T-helper 2 cell treated with Interferon-gamma antibody and Interleukin-4, amounts not matched to agents 100 ng/mL and 5 ng/mL, for 36 hours (primary cell): ENCODE measurements at regions not wholly inside any gene's neighbourhood (a gene's known extent, or its start where the extent isn't known, plus 50 kb on each side); places are given as distances from the start of the nearest gene placed in this dataset.
"Not testable (repeated sequence)": the region's sequence is repeated elsewhere in the genome, so short reads cannot be mapped to it uniquely, and the experiment has no call there.

Experiments used
- intact Hi-C: fragments of 100-400 bp; cut with micrococcal nuclease; formaldehyde crosslinking; loops from one replicate; pipeline ENCODE4 v1.15.1; 2023

DNA sequence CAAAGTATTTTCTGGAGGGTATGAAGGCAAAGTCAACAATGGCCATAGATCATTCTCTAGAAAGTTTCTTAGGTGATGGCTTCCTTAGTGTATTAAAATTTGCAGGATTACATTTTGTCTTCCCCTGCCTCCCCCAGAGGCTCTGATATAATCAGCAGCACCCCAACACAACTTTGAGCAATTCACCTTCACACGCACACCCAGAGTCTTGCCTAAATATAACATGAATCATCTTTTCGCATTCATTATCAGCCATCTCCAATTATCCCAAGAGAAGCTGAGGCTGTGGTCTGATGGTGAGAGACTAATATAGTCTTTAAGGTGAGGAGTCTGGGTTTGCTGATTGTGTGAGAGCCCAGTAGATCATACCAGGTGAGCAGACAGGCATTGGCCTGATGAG lies 343.0 kb downstream of the RRAGC start:
- intact Hi-C loops = no loop called here

DNA sequence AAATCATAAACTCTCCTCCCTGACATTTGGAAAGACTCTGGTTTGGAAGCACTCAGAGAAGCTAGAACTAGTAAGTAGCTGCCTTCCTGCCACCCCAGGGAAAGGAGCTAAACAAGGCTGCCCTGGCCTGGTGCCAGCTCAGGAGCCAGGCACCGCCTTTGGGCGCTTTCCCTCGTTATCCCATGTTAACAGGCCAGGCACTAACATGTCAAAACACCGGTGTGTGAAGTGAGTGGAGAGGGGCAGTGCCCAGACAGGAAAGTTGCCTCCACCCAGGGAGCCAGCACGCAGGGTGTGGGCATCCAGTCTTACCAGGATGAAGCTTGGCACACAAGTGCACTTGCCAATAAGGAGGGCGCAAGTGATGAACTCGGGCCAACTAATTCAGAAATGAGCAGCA lies 346.8 kb downstream of the RRAGC start:
- intact Hi-C loops = no loop called here

DNA sequence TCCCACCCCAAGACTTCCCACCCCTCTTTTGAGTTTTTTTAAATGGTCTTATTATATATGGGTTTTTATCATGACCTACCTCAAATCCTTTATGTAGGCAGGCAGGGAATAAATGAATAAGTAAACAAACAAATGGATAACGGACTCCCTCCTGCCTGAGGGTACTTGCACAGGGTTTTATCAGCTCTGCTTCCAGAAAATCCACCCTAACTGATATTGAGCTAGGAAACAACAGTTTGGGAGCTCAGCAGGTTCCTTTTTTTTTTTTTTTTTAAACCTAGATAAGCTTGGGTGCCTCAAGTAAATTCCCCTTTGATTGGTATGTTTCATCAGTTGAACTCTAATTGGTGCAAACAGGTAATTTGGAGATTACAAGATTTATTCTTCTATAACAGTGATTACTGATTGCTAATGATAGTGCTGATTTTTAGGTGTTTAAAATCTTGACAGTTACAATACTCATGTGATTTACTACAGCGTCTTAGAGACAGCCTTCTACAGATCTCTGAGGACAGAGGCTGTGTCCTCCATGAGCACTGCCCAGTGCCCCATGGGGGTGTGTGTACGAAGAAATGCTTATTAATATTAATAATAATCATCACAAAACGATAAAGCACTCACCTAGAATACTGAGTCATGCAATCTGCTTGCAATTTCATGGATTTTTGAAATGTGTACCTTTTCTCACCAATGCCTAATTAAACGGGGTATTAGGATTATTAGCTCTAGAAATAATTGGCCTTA lies 347.4 kb downstream of the RRAGC start:
- intact Hi-C loops = no loop called here

DNA sequence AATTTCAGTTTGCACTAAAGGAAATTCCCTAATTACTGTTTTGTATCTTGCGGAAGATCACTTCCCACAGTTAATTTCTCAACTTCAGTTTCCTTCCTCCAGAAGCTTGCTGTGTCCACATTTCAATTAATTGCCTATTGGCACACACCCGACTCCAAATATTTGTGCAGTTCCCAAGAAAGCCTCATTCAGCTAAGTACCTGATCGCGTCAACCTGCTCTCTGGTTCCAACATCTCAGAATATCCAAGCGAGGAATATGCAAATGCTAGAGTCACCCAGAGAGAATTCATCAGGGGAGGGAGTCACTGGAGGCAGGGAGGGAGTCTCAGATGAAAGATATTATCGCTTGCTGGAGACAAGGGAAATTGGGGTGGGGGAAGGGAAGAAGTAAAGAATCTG lies 351.3 kb downstream of the RRAGC start:
- intact Hi-C loops = no loop called here

DNA sequence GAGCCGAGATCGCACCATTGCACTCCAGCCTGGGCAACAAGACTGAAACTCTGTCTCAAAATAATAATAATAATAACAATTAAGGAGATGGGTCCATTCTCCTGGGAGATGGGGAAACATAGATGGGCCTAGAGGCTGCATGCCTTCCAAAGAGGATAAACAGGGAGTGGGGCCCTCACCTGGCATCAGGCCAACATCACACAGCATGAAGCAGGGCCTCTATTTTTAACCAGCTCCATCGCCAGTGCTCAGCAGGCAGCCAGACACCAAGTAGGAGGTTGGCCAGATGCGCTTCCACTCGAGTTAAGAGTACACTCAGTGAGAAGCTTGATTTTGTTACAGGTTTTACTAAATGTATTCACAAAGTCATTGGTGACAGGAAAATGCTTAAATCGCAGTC lies 352.0 kb downstream of the RRAGC start:
- intact Hi-C loops = no loop called here

DNA sequence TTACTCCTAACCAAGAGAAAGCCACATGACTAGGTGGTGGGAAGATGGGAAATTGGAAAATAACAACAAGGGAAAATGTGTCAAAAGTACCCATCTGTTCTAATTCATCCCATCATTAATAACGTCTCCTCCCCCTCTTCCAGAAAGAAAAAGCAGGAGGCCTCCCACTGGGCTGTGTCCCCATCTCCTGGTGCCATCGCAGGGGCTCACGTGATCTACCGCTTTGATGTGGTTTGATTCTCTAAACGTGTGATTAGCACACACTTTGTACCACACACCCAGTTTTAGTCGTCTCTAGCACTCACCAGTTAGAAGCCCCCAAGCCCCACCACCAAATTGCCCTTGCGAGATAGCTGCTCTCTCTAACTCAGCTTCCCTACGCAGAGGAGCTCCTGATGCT lies 353.6 kb downstream of the RRAGC start:
- intact Hi-C loops = no loop called here

DNA sequence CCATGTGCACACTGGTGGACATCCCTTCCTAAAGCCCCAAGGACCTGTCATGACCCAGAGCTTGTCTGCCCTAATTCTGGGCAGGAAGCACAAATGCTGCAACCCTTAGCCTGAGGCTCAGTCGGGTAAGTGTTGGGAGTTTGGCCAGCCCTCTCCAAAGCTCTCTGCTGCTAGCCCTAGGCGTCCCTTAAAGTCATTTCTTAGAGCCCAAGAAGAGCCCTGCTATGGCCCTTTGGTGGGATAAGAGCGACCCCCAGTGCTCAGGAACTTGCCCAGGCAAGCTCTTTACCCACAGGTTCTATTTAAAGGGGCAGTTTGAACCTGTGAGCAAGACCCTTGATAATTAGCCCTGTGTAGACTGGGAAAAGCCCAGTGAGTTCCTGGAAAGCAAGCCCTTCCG lies 356.8 kb downstream of the RRAGC start:
- intact Hi-C loops = no loop called here

DNA sequence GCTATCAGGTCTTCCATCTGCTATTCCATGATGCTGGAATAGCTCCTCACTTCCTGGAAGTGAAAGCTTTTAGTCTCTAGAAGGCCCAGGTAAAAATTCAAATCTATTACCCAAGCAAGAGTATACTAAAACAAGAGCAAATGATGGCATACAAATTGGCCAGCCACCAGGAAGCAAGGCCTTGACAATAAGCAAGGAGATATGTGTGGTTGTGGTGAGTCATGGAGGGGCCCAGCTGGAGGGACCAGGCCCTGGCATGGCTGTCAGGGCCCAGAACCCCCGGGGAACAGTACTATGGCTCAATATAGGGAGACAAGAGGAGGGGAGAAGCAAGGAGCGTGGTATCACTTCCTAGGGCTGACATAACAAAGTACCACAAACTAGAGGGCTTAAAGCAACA lies 358.7 kb downstream of the RRAGC start:
- intact Hi-C loops = no loop called here

DNA sequence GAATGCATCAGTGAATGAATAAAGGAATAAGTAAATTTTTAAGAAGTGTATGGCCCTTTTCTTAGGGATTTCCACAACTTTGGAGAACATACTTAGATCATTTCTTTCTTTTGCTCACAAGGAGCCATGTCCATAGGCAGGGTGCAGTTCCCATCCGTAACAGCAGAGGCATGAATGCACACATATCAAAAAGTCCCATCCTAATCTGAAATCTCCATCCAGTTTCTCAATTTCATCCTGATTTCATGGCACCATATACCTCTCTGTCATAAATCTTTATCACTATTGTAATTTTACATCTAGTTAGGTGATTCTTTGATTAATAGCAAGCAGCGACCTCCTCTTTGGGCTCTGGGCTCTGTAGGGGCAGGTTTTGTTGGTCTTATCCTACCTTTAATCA lies 359.2 kb downstream of the RRAGC start:
- intact Hi-C loops = no loop called here

DNA sequence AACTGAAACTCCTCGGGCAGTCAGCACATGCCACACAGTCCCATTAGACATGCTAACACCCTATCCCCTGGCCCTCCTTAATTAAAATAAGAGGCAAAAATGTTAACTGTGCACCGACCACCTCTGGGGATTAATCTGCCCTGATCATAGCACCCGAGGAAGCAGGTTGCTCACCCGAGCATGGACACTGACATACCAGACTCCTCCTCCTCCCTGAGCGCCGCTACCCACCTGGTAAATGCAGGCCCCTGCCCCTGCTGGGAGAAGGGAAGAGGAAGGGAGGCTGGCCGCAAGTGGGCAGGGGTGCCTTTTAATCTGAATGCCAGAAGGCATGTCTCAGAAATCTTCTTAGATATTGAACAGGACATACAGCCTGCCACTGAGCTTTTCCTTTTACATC lies 360.9 kb downstream of the RRAGC start:
- intact Hi-C loops = no loop called here

DNA sequence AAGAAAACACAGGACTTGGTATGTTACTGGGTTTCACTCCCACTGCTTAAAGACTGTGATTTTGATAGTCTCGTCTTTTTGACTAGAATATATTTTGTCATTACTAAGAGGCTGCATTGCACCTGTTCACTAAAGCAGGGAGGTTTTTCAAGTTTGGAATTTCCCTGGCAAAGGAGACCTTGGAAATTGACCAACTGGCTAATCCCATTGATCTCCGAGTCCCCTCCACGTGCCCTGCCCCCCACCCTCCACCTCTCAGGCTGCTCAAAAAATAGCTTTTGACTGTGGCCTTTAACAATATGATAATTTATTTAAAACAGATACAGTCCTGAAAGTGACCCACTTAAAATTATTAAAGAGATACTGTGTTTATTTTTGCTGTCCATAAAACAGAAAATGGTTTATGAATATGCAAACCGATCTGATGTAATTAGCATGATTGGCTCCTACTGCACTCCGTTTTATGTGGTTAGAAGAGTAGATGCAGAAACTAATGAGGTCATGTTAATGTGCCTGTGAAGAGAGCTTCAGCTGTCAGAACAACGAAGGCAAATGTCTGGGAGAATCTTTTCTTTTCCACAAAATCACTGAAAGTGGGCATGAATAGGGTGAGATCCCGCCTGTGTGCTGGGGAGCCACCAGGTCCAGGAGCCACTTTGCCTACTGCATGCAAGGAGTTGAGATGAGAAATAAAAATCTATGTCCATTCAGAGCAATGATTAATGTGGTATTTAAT lies 361.5 kb downstream of the RRAGC start:
- intact Hi-C loops = no loop called here

DNA sequence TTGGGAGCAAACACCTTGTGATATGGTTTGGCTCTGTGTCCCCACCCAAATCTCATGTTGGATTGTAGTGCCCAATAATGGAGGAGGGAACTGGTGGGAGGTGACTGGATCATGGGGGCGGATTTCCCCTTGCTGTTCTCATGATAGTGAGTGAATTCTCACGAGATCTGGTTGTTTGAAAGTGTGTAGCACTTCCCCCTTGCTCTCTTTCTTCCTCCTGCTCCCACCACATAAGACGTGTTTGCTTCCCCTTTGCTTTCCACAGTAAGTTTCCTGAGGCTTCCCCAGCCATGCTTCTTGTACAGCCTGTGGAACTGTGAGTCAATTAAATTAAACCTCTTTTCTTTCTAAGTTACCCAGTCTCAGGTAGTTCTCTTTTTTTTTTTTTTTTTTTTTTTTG lies 366.3 kb downstream of the RRAGC start:
- intact Hi-C loops = not testable (repeated sequence)

DNA sequence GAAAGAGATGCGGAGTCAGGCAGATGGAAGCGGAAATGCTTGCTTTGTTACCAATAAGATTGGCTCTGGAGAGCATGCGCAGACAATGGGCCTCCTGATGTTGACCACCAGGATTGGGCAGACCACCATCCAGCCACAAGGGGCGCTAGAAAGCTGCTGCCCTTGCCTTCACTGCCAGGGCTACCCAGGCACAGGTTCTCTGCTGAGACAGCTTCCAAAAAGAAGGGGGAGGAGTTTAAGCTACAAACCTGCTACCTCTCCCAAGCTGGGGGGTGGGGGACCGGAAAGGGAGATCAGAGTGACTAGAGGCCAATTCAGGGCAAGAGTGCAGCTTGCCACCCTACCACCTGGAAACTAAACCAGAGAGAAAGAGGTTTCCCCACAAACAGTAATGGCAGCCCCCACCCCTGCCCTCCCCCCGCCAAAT lies 369.7 kb downstream of the RRAGC start:
- intact Hi-C loops = loop anchor here (5.0 kb wide), 1 partner anchor 97 kb away; no protein-coding TSS in a partner anchor

DNA sequence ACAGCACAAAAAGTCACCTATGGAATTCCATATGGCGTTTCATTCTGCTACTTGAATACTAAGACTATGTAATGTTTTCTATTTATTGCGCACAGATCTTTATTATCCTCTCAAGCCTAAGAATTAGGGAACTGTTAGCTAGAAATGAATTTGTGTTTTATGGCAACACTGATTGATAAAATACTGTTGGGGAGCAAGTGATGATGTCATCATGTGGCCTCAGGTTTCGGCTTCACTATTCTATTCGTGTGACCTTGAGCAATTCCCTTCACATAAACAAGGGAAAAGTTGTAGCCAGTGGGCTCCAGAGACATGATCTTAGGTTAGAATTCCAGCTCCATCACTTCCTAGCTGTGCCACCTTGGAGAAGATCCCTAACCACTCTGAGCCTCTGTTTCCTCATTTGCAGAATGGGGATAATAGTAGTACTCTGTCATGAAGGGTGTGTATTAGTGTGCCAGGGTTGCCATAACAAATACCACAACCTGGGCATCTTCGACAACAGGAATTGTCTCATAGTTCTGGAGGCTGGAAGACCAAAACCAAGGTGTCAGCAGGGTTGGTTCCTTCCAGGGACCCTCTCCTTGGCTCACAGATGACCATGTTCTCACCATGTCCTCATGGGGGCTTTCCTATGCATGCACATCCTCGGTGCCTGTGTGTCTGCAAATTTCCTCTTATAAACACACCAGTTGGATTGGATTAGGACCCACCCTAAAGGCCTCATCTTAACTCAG lies 371.2 kb downstream of the RRAGC start:
- intact Hi-C loops = loop anchor here (5.0 kb wide), 1 partner anchor 99 kb away; no protein-coding TSS in a partner anchor

DNA sequence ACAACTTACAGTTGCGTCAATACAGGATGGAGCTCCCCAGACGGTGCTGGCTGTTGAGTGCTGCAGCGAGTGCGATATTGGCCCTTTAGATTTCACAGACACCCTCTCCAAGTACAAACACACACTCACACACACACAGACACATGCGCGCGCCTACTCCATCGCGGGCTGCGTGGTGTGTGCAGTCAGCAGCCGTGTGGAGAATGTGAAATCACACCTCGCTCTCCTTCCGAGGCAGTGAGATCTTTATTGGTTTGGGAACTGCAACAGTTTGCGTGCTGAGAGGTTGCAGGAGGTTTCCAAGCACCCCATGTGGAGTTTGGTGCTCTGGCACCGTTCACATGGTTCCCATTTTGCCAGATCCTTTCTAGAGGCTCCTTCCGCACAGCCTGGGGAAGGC lies 372.2 kb downstream of the RRAGC start:
- intact Hi-C loops = loop anchor here (5.0 kb wide), 1 partner anchor 100 kb away; no protein-coding TSS in a partner anchor

DNA sequence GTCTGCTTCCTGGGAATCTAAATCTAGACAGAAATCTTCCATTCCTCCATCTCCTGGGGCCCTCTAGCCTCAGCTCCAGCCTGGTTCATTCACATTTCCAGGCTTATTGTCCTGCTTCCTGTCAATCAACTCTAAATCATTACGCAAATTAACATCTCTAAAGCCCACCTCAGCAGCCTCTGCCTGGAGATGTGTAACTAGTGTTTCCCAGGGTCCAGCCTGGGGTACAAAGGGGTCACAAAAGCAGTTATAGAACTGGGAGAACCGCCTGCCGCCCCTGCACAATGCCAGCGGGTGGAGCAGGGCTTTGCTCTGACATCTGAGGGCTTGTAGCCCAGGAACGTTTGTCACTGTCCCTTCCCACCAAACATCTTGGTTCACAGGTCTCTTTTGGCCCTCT lies 373.5 kb downstream of the RRAGC start:
- intact Hi-C loops = loop anchor here (5.0 kb wide), 1 partner anchor 101 kb away; no protein-coding TSS in a partner anchor

DNA sequence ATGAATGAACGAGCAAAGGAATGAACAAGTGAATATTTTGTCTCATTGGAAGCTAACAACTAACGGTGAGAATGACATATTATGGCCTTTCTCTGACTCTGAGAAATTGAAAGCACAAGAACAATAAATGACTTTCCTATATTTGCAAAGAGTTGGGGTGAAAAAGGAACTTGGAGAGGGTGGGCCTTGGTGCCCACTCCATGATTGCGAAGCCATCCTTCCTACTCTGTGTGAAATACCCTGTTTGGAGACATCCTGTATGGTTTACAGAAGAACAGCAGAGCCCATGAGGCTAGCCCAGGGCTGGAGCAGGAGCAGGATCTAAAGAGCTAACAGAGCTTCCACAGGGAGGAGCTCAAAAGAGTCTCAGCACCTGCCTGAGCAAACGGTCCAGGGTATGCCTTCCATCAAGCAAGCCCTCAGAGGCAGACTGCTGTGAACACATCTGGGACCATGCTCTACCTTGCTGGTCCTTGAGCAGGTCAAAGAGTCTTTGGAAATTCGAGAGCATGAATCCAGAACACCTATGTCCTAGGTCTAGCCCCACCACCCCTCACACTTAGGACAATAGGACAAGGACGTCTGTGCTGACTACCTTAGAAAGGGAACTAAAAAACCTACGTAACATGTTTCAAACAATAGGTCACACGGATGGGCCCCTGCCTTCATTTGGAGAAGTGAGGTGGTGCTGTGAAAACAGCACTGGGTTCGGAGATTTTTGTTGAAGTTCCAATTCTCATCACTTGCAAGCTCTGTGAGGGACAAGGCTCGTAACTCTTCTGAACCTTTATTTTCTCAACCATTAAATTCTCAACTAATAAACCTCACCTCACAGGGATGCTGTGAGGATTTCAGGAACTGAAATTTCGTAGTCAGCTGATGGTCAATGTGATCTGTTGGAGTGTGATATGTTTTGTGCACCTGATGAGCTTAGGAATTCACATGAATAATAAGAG lies 377.4 kb downstream of the RRAGC start:
- intact Hi-C loops = no loop called here

DNA sequence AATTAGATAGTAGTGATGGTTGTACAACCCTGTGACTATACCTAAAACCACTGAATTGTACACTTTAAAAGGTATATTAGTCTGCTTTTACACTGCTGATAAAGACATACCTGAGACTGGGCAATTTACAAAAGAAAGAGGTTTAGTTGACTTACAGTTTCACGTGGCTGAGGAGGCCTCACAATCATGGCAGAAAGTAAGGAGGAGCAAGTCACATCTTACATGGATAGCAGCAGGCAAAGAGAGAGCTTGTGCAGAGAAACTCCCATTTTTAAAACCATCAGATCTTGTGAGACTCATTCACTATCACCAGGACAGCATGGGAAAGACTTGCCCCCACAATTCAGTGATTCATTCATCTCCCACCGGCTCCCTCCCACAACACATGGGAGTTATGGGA lies 379.9 kb downstream of the RRAGC start:
- intact Hi-C loops = not testable (repeated sequence)

DNA sequence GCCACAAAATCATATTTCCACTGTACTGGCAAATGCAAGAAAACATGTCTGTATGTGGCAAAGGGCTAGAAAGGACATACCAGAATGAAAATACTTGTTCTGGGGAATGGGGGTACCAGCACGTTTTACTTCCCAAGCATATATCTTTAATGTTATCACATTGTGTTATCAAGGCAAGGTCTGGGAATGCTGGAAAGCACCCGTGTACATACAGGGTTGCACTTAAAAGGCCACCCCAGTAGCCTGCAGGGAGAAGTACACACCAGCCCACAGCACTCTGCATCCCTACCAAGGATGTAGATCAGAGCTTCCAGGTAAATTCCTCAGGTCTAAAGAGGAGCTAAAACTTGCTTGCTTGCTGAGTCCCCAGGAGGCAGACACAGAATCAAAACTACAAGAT lies 381.8 kb downstream of the RRAGC start:
- intact Hi-C loops = no loop called here

DNA sequence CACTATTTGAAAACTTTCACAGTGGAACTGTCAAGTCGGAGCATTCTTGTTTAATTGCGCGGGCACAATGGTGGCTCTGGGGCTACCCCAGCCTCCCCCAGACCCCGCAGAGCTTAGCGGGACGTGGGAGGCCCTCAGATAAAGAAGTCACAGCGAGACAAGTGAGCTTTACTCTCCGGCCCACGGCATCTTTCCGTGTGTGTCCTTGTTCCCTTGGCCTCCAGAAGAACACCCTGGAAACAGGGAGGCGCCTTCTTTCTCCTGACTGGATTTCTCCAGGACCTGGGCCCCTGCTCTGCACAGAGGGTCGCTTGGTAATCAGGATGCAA lies 382.8 kb downstream of the RRAGC start:
- intact Hi-C loops = no loop called here
